ENCODE measurements at regions not wholly inside any gene's neighbourhood (a gene's known extent, or its start where the extent isn't known, plus 50 kb on each side); places are given as distances from the start of the nearest gene placed in this dataset.

- Histone ChIP-seq H3K18ac (ENCODE audit: low read length) (no peak overlapping the region), H3K79me1 (ENCODE audit: low read depth, low read length) (no peaks in the 10 kb centered on the region), H4K8ac (ENCODE audit: low read depth, low read length) (no peak overlapping the region), H2BK15ac (ENCODE audit: low read length) (no peak overlapping the region), H2AK5ac (ENCODE audit: low read depth, low read length) (no peak overlapping the region), H3K9ac (ENCODE audit: low read depth, low read length, poor library complexity) (no peak overlapping the region), H4K91ac (ENCODE audit: low read depth, low read length, poor library complexity) (no peak overlapping the region), H3K4me1 (ENCODE audit: control insufficient read depth in 2 of 2, insufficient read depth in 1 of 2, low read depth in 1 of 2, low read length in 2 of 2) (peaks cover 0 to 10% of the 10 kb centered on the region in 2 donors), H3K4me3 (ENCODE audit: low read length in 2 of 2) (no peak overlapping the region), H2AFZ (ENCODE audit: low read length) (no peak overlapping the region), H3K14ac (ENCODE audit: low read length) (no peak overlapping the region), H3K36me3 (replicated peaks in 1 of 2; ENCODE audit: control insufficient read depth in 2 of 2, insufficient read depth in 2 of 2, low read length in 2 of 2) (no peaks in the 10 kb centered on the region), H3K27me3 (ENCODE audit: control insufficient read depth in 3 of 3, insufficient read depth in 3 of 3, low read depth in 1 of 3, low read length in 3 of 3) (no peaks in the 10 kb centered on the region), H2BK12ac (ENCODE audit: low read length) (no peak overlapping the region), H2BK5ac (ENCODE audit: low read length) (no peak overlapping the region), H2BK120ac (ENCODE audit: low read depth, low read length) (no peak overlapping the region), H3K23ac (ENCODE audit: low read depth, low read length, poor library complexity) (no peak overlapping the region), H3K4me2 (ENCODE audit: insufficient read depth, low read length, poor library complexity, severe bottlenecking) (no peak overlapping the region), H3K4ac (ENCODE audit: low read length) (no peak overlapping the region), H3K9me3 (replicated peaks in 1 of 2; ENCODE audit: control insufficient read depth in 2 of 2, insufficient read depth in 1 of 2, low read depth in 1 of 2, low read length in 2 of 2) (no peaks in the 10 kb centered on the region), H3K27ac (replicated peaks; ENCODE audit: low read length) (no peak overlapping the region)
- no CpG with 5 or more reads among the region's 18 CpGs for WGBS, 2 donors (ENCODE audit: extremely low coverage in 2 of 2, insufficient read length in 2 of 2, insufficient replicate concordance in 1 of 2)
- DNase-seq (ENCODE audit: low spot score), result no peak
These were observed 199.5 kb downstream of the KLF13 start for GRCh38 chr15:31525988-31526665.

GRCh38 chr15:31526916-31527690 lies 200.5 kb downstream of the KLF13 start:
- Histone ChIP-seq H3K18ac (ENCODE audit: low read length) (peak overlapping the region; percentile 23), H3K4me1 (ENCODE audit: control insufficient read depth in 2 of 2, insufficient read depth in 1 of 2, low read depth in 1 of 2, low read length in 2 of 2) (peaks cover 0 to 8% of the 10 kb centered on the region in 2 donors), H3K14ac (ENCODE audit: low read length) (no peak overlapping the region), H2AK5ac (ENCODE audit: low read depth, low read length) (peak overlapping the region; percentile 47), H3K4me2 (ENCODE audit: insufficient read depth, low read length, poor library complexity, severe bottlenecking) (no peak overlapping the region), H3K9ac (ENCODE audit: low read depth, low read length, poor library complexity) (no peak overlapping the region), H3K4me3 (ENCODE audit: low read length in 2 of 2) (no peak overlapping the region), H3K4ac (ENCODE audit: low read length) (no peak overlapping the region), H2BK15ac (ENCODE audit: low read length) (no peak overlapping the region), H3K27ac (replicated peaks; ENCODE audit: low read length) (no peak overlapping the region), H2BK120ac (ENCODE audit: low read depth, low read length) (no peak overlapping the region), H3K9me3 (replicated peaks in 1 of 2; ENCODE audit: control insufficient read depth in 2 of 2, insufficient read depth in 1 of 2, low read depth in 1 of 2, low read length in 2 of 2) (no peaks in the 10 kb centered on the region), H2AFZ (ENCODE audit: low read length) (no peak overlapping the region), H3K79me1 (ENCODE audit: low read depth, low read length) (no peaks in the 10 kb centered on the region), H2BK5ac (ENCODE audit: low read length) (peak overlapping the region; percentile 20), H3K27me3 (ENCODE audit: control insufficient read depth in 3 of 3, insufficient read depth in 3 of 3, low read depth in 1 of 3, low read length in 3 of 3) (no peaks in the 10 kb centered on the region), H2BK12ac (ENCODE audit: low read length) (no peak overlapping the region), H3K36me3 (replicated peaks in 1 of 2; ENCODE audit: control insufficient read depth in 2 of 2, insufficient read depth in 2 of 2, low read length in 2 of 2) (no peaks in the 10 kb centered on the region), H4K91ac (ENCODE audit: low read depth, low read length, poor library complexity) (no peak overlapping the region), H3K23ac (ENCODE audit: low read depth, low read length, poor library complexity) (no peak overlapping the region), H4K8ac (ENCODE audit: low read depth, low read length) (no peak overlapping the region)
- no peak for DNase-seq (ENCODE audit: low spot score)
- no CpG with 5 or more reads among the region's 15 CpGs for WGBS, 2 donors (ENCODE audit: extremely low coverage in 2 of 2, insufficient read length in 2 of 2, insufficient replicate concordance in 1 of 2)

GRCh38 chr15:31528846-31529245 lies 202.2 kb downstream of the KLF13 start:
- H3K4me2 ChIP-seq (ENCODE audit: insufficient read depth, low read length, poor library complexity, severe bottlenecking), result no peak overlapping the region
- no peak overlapping the region for H3K18ac ChIP-seq (ENCODE audit: low read length)
- WGBS, 2 donors (ENCODE audit: extremely low coverage in 2 of 2, insufficient read length in 2 of 2, insufficient replicate concordance in 1 of 2), result no CpG with 5 or more reads among the region's 2 CpGs
- no peak overlapping the region for H3K9ac ChIP-seq (ENCODE audit: low read depth, low read length, poor library complexity)
- H4K8ac ChIP-seq (ENCODE audit: low read depth, low read length), result no peak overlapping the region
- H3K27me3 ChIP-seq (ENCODE audit: control insufficient read depth in 3 of 3, insufficient read depth in 3 of 3, low read depth in 1 of 3, low read length in 3 of 3), result no peaks in the 10 kb centered on the region
- no peaks in the 10 kb centered on the region for H3K79me1 ChIP-seq (ENCODE audit: low read depth, low read length)
- no peak overlapping the region for H2BK120ac ChIP-seq (ENCODE audit: low read depth, low read length)
- no peak overlapping the region for H3K4me3 ChIP-seq (ENCODE audit: low read length in 2 of 2)
- no peak overlapping the region for H2BK12ac ChIP-seq (ENCODE audit: low read length)
- no peak for DNase-seq (ENCODE audit: low spot score)
- no peak overlapping the region for H3K23ac ChIP-seq (ENCODE audit: low read depth, low read length, poor library complexity)
- peaks cover 0 to 7% of the 10 kb centered on the region in 2 donors for H3K4me1 ChIP-seq (ENCODE audit: control insufficient read depth in 2 of 2, insufficient read depth in 1 of 2, low read depth in 1 of 2, low read length in 2 of 2)
- no peak overlapping the region for H2AFZ ChIP-seq (ENCODE audit: low read length)
- no peak overlapping the region for H4K91ac ChIP-seq (ENCODE audit: low read depth, low read length, poor library complexity)
- H2AK5ac ChIP-seq (ENCODE audit: low read depth, low read length), result peak overlapping the region; percentile 44
- H3K14ac ChIP-seq (ENCODE audit: low read length), result peak overlapping the region; percentile 78
- H3K27ac ChIP-seq (replicated peaks; ENCODE audit: low read length), result no peak overlapping the region
- no peaks in the 10 kb centered on the region for H3K36me3 ChIP-seq (replicated peaks in 1 of 2; ENCODE audit: control insufficient read depth in 2 of 2, insufficient read depth in 2 of 2, low read length in 2 of 2)
- peak overlapping the region; percentile 39 for H2BK5ac ChIP-seq (ENCODE audit: low read length)
- H2BK15ac ChIP-seq (ENCODE audit: low read length), result no peak overlapping the region
- no peak overlapping the region for H3K4ac ChIP-seq (ENCODE audit: low read length)
- no peaks in the 10 kb centered on the region for H3K9me3 ChIP-seq (replicated peaks in 1 of 2; ENCODE audit: control insufficient read depth in 2 of 2, insufficient read depth in 1 of 2, low read depth in 1 of 2, low read length in 2 of 2)

GRCh38 chr15:31537770-31538592 lies 211.3 kb downstream of the KLF13 start:
- no peak overlapping the region for H2AFZ ChIP-seq (ENCODE audit: low read length)

More at GRCh38 chr15:31537770-31538592, 211.3 kb downstream of the KLF13 start:
- Histone ChIP-seq H2BK120ac (ENCODE audit: low read depth, low read length) (no peak overlapping the region), H3K14ac (ENCODE audit: low read length) (no peak overlapping the region), H4K91ac (ENCODE audit: low read depth, low read length, poor library complexity) (no peak overlapping the region), H2BK12ac (ENCODE audit: low read length) (no peak overlapping the region), H2BK15ac (ENCODE audit: low read length) (no peak overlapping the region), H3K4me3 (ENCODE audit: low read length in 2 of 2) (no peak overlapping the region), H3K4me2 (ENCODE audit: insufficient read depth, low read length, poor library complexity, severe bottlenecking) (no peak overlapping the region), H3K9ac (ENCODE audit: low read depth, low read length, poor library complexity) (no peak overlapping the region), H3K9me3 (replicated peaks in 1 of 2; ENCODE audit: control insufficient read depth in 2 of 2, insufficient read depth in 1 of 2, low read depth in 1 of 2, low read length in 2 of 2) (no peaks in the 10 kb centered on the region), H2AK5ac (ENCODE audit: low read depth, low read length) (no peak overlapping the region), H3K27me3 (ENCODE audit: control insufficient read depth in 3 of 3, insufficient read depth in 3 of 3, low read depth in 1 of 3, low read length in 3 of 3) (no peaks in the 10 kb centered on the region), H3K4me1 (ENCODE audit: control insufficient read depth in 2 of 2, insufficient read depth in 1 of 2, low read depth in 1 of 2, low read length in 2 of 2) (peaks cover 0 to 4% of the 10 kb centered on the region in 2 donors), H3K4ac (ENCODE audit: low read length) (no peak overlapping the region), H3K27ac (replicated peaks; ENCODE audit: low read length) (no peak overlapping the region), H3K18ac (ENCODE audit: low read length) (peak overlapping the region; percentile 4), H3K36me3 (replicated peaks in 1 of 2; ENCODE audit: control insufficient read depth in 2 of 2, insufficient read depth in 2 of 2, low read length in 2 of 2) (no peaks in the 10 kb centered on the region), H4K8ac (ENCODE audit: low read depth, low read length) (no peak overlapping the region), H2BK5ac (ENCODE audit: low read length) (no peak overlapping the region), H3K23ac (ENCODE audit: low read depth, low read length, poor library complexity) (no peak overlapping the region), H3K79me1 (ENCODE audit: low read depth, low read length) (no peaks in the 10 kb centered on the region)
- no CpG with 5 or more reads among the region's 14 CpGs for WGBS, 2 donors (ENCODE audit: extremely low coverage in 2 of 2, insufficient read length in 2 of 2, insufficient replicate concordance in 1 of 2)
- no peak for DNase-seq (ENCODE audit: low spot score)
